GM21786 (cell line): ENCODE measurements at regions not wholly inside any gene's neighbourhood (a gene's known extent, or its start where the extent isn't known, plus 50 kb on each side); places are given as distances from the start of the nearest gene placed in this dataset.

Experiments
- ATAC-seq: cut with Tn5 transposase; IDR thresholded peaks from one replicate; pipeline ENCODE4 v1.9.1; 2021; ENCODE audit not compliant: unreplicated experiment

DNA sequence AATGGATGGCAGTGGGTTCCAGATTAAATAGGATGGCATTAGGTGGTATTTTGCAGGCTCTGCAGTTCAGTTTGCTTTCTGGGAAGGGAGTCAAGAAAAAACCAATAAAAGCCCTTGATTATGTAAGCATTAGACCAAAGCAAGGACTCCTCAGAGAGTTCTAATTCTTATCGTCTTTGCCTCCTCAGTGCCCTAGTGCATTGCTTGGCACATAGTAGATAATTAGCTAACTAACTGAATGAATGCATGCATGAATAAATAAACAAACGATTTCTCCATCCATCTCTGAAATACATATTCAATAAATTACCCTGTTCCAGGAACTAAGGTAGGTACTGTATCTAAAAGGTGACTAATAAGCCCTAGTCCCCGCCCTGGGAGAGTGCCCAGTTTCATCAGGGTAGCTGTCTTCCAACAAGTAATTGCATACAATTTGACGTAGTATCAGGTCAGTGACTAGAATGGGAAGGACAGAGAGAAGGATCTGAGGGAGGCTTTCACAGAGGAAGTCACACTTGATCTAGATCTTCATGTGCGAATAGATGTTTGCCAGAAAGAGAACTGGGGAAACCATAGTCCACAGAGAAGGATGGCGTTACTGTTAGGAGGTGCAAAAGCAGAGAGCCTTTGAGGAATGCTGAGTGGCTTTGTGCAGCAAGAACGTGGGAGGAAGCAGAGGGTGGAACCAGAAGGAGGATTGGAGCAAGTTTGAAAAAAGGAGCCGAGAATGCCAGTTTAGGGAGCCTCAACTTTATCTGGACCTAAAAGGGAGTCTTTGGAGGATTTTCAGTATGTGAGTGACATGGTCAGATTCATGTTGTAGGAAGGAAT lies 111.4 kb downstream of the TBX19 start:
- ATAC-seq = no peak

DNA sequence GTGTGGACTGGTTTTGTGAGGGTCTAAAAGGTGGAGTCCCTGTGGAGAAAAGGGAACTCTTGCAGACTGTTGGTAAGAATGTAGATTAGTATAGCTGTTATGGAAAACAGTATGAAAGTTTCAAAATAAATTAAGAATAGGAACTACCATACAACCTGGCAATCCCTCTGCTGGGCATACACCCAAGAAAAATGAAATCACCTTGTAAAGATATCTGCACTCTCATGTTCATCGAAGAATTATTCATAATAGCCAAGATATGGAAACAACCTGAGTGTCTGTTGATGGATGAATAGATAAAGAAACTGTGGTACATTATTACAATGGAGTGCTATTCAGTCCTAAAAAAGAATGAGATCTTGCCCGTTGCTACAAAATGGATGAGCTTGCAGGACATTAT lies 109.6 kb downstream of the TBX19 start:
- no peak for ATAC-seq

DNA sequence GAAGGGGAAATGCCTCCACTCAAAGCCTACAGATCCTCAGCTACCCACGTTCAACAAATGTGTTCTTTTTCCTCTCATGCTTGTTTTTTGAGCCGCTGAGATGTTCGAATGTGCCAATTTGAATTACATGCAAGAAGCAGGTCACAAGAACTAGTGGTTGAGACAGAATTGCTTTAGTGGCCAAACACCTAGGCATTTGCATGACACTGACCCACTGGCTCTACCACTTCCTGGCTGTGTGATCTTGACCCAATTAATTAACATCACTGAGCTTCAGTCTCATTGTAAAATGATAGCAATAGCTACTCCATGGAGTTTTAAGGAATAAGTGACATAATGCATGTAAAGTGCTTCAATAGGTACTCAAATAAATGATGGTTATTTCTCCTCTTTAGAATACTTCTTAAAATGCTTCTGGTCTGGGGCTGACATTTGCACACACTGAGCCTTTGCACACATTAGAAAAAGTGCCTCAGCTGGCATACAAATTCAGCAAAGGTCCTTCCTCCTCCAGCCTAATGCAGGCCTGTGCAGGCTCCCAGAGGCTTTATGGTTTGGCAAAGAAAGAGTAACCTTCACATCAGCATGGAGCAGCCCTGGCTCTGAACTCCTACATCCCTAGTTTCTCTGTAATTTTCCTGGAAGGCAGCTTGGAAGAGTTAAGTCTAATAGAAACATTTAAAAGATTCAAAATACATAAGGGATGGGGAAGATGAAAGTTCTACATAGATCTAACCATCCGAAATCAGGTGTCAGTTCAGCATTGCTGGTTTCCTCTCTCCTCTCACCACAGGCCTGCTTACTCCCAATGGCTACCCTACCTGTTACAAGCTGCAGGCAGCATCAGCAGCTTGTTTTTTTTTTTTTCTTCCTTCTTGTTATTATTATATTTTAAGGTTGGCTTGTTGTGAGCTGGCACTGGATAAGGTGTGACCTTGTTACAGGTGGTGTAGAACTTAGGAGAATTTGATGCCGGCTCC lies 107.4 kb downstream of the TBX19 start:
- ATAC-seq = no peak

DNA sequence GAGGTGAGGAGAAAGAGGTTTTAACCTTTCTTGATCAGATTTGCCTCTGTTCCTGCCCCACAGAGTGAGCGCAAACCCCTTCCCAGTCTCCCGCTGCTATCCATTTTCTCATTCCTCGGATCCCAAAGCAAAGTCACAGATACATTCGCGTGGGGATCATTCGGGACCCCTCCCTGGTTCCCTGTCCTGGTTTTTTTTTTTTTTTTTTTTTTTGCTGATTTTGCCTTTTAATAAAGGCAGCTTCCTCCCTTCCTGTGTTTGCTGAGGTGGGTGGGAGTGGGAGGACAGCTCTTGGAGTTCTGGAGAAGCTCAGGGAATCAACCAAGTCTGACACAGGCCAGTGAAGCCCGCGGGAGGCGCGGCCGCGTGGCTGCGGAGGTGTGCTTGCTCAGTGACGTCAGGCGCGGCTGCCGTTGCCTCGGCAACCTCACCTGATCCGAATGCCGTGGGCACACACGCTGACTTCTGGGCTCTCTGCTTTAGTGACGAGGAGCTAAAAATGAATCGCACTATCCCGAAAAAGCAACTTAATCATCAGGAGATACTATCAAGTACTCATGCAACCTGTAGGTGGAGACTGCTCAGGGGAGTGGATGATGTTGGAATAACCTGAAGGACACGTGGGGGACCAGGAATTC lies 106.4 kb downstream of the TBX19 start:
- no peak for ATAC-seq

DNA sequence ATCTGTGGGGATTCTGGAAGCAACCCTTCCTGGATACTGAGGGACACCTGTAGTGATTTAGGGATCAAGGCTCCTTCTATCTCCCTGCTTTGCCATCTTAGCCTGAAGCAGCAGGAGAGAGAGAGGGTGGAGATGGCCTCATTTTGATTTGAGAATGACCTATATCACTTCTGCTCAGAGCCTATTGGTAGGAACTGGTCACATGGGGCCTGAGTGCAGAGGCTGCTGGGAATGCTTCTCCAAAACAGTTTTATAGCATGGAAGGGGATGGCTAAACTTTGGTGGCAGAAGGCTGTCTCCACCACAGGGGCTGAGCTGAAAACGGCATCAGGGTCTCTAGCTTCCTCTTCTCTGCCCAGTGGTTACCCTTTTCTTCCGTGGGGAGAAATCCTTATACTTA lies 105.8 kb downstream of the TBX19 start:
- ATAC-seq = no peak

DNA sequence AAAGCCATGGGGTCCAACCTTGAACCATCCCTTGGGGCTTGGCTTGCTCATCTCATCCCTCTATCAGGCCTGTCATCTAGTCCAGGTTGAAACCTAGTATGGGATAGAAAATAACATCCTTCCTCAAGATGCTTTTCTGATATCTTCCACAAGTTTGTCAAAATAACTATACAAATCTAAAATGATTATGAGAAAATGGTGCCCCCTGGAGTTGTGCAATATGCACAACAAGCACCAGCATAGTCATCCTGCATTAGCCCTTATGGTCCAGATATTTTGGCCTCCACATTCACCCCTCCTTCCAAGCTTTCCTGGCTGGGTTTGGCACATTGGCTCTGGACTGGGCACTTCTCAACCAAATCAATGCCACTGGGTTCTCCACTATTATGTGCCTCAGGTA lies 101.2 kb downstream of the TBX19 start:
- no peak for ATAC-seq

DNA sequence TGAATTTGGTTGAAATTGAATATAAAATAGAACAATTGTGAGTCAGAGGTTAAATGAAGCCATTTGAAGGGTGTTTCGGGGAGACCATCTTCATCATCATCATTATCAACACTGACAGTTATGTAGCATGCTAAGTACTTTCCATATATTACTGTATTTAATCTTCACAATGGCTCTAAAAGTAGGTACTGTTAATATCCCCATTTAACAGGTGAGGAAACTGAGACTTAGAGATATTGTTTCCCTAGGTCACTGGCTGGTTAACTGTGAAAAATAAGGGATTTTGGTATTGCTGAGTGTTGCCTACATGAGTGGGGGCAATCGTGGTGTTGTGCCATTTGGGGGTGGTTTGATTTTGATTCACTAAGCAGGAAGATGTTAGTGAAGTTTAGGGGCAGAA lies 100.3 kb downstream of the TBX19 start:
- ATAC-seq = no peak

DNA sequence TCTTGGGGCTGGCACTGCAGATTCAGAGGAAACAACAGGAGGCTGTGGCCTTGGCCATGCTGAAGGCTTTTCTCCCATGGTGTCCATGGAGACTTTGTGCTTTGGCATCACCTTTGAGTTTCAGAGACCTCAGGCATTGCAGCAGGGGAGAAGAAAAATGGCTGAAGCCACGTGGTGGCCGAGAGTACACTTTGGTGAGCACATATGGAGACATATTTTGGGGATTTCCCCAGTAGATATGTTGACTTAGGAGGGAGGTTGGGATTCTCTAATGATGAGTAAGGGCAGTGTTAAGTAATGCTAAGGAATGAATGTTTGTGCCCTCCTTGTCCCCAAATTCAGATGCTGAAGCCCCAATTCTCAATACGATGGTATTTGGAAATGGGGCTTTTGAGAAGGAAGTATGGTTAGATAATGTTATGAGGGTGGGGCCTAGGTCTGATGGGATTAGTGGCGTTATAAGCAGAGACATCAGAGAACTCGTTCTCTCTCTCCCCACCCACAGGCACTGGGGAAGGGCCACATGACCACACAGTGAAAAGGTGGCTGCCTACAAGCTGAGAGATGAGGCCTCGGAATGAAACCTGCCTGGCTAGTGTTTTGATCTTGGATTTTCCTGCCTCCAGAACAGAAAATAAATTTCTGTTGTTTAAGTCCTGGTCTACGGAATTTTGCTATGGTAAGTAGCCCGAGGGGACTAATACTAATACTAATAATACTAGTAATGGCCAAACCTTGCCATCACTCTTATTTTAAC lies 98.6 kb downstream of the TBX19 start:
- ATAC-seq = no peak

DNA sequence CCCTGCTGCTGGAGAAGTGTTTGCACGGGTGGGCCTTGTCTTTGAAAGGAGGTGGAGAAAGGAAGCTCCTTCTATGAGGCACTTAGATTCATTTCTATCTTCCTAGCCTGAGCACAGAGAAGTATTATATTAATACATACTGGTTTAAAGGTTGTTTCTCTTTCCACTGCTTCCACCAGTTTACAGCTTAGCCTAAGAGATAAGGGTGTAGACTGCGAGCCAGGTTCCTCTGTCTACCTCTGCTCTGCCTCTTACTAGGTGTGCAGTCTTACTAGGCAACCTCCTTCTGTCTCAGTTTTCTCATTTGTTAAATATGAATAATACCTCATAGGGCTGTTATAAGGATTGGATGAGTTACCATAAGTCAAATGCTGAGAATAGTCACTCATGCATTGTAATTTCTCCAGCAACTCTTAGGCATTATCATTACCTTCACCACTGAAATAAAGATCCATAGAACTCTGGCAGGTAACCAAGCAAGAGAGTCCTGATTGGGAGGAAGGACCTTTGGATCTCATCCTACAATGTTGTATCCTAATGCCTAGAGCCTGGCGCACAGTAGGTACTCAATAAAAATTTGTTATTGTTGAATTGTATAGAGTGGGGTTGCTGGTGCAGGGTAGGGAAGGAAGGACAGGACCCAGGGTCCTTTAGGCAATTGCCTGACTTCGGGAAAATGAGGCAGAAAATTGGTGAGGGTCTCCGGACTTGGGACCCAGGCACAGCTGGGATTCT lies 95.1 kb downstream of the TBX19 start:
- no peak for ATAC-seq

DNA sequence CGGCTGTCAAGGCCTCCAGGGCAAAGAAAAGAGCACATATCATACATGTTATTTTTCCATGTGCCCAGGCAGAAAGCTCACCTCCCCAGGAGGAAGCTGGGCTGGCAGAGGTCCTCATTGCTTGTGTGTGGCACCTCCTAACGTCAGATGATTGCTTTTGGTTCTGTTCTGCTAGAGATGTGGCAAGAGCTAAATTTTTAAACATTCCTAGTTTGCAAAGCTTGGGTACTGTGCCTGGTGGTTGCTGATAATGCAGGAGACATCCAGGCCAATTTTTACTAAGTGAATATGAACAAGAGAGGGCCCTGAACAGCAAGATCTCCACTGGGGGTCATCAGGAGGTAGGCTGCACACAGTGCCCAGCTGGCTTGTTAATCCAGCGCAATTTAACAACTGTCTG lies 93.9 kb downstream of the TBX19 start:
- no peak for ATAC-seq

DNA sequence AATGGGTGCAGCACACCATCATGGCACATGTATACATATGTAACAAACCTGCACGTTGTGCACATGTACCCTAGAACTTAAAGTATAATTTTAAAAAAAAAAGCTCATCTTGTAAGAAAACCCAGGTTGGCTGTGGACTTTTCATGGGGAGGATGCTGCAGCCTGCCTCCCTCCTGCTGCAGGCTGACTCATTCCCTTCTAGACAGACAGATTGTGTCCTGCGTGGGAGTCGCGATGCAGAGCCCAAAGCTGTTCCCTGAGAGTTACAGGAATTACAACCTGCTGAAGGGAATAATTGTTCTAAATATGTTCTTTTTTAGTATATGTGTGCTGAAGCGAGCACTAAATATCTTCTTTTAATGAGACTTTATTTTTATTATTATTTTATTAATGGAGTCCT lies 93.2 kb downstream of the TBX19 start:
- no peak for ATAC-seq

DNA sequence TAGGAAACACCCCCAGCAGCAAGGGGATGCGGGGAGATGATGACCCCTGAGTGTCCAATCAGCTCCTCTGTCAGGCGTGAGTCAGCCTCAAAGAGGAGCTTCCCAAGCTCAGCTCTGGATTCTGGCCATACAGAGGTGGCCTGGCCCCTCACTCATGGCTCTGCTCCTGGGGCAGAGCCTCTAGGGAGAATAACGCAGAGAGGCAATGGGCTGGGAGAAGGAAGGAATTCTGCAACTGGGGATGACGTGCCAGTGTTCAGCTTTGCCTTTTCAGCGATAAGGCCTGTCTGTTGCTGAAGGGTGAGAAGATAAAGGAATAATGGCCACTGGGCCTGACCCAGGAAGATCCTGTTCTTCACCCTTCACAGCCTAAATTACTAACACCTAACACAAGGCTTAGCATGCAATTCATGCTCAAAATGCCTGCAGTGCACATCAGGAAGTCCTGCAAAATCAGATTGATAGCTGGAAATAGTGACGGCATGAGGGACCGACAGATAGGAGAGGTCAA lies 92.2 kb downstream of the TBX19 start:
- ATAC-seq = no peak

DNA sequence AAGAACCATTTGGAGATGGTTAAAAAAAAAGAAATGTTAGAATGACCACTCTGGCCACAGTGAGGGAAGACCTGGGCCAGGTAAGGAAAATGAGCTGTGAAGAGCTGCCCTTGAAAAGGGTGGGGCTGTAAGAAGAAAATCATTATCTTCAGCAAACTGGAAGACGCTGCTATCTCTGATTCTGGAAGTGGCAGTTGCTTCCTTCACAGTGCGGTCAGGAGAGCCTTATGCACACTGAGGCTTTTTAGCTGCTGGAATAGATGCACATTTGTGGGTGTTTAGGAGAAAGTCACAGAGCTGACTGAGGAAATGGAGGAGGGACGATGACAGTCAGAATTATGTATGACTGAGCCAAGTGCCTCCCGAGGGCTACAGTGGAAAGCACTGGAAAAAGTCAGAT lies 91.6 kb downstream of the TBX19 start:
- no peak for ATAC-seq

DNA sequence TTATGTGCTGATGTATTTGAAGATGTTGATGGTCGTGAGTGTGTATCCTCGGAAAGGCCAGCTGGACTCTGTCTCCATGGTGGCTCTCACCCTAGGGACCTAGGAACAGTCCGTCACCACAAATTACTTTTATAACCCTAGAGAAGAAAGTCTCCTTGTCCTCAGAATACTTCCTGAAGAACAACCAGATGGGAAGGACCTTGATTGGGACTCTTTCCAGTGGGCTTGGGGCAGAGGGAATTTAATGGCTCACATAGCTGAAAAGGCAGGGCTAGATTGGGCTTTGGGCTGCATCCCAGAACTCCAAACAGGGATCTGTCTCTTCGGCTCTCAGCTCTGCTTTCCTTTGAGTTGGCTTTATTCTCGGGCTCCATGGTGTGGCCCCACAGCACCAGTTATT lies 90.8 kb downstream of the TBX19 start:
- ATAC-seq = no peak

DNA sequence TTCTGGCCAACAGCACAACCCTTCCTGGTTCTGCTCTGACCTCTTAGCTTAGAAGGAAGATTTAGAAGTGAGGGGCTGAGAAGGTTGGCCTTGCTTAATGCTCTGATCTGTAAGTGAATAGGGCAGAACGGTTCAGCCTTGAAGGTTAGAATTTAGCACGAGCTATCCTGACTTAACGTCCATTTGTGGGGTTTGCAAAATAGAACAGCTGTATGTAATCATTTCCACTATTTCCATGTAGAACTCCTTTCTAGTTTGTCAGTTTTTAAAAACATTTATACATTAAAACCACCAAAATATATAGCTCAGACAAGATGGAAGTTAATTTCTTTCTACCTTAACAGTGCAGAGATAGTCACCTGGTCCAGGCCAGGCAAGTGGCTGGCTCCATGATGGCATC lies 89.9 kb downstream of the TBX19 start:
- ATAC-seq = no peak

DNA sequence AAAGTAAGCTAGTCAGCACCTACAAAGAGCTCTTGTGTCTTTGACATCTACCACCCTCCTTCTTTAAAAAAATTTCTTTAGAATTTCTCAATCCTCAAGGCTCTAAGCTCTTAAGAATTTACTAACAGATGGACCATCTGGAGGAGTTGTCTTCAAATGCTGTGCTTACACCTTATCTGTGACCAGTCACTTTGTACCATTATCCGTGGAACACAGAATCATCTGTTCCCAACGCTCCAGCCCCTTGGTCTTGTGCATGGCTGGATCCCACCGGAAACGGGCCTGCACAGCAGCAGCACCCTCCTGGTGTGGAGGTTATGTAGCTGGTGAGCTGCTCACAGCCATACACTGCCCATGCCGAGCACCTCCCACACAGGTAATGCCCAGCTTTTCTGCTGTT lies 89.0 kb downstream of the TBX19 start:
- ATAC-seq = no peak

DNA sequence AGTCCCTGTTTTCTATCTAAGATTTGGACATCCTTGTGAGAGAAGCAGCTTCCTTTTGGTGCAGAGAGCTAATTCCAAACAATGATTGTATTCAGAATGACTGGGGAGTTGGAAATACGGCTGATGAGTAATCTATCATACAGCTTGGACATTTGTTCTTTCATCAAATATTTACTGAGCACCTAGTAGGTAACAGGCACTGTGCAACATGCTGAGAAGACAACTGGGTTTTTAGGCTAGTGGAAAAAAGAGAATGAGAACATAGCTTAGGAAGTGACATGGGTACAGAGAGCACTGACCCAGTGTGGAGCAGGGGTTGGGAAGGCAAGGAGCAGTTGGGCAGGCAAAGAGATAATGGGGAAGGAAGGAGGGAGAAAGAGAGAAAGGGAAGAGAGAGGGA lies 87.5 kb downstream of the TBX19 start:
- ATAC-seq = no peak

DNA sequence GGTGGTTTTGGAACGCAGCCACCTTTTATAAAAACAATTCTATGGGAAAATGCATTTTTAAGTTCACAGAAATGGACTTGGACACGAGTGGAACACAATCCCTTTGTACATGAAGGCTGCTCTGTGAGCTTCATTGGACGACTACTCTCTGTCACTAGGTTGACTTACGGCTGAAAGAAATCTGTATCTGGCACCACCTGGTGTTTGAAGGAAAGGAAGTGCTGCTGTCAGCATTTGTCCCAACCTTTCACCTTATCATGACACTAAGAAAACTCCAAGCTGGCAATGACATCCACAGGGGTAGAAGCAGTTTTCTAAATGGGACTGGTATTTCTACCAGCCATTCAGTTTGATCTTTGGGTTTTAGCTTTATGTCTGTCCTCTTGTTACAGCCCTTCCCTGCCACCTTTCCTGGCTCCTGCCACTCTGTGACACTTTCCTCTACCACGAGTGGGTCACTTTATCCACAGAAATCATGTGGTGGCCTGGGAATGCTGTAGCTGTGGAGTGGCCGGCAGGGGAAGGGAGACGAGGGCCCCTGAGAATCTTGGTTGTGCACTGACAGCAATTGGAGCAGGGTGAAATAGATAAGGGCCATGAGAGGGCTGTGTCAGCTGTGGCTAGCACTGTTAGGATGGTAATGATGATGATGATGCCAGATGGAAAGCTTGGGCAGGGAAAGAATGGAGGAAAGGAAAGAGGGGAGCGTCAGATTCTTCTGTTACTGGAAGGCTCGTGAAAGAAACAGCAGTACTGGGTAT lies 85.2 kb downstream of the TBX19 start:
- ATAC-seq = no peak
